Keratinocyte (primary cell): ENCODE measurements at regions not wholly inside any gene's neighbourhood (a gene's known extent, or its start where the extent isn't known, plus 50 kb on each side); places are given as distances from the start of the nearest gene placed in this dataset.

Experiments
- DNase-seq: peaks from one replicate; pipeline ENCODE4 v3.0.0-alpha.2; 2011; ENCODE audit warnings: low read depth, missing footprints, low spot score
- FAIRE-seq: peaks from 2 replicates; lab custom pipeline; 2011; peaks lifted over from hg19 to GRCh38; lab: Jason Lieb, UNC
- H2AFZ ChIP-seq: 2 replicates; pipeline ENCODE4 v1.6.0; 2012; ENCODE audit warnings: low read length, control low read depth, inconsistent platforms; ENCODE audit not compliant: control insufficient read depth
- H3K27ac ChIP-seq: 2 replicates; pipeline ENCODE4 v1.5.1; 2011; ENCODE audit warnings: low read length; ENCODE audit not compliant: control insufficient read depth, insufficient read depth
- H3K27me3 ChIP-seq: 3 replicates; pipeline ENCODE4 v1.6.0; 2011; ENCODE audit warnings: low read length; ENCODE audit not compliant: control insufficient read depth, insufficient read depth; ENCODE audit errors: extremely low read depth
- H3K36me3 ChIP-seq, 2 experiments: 2 replicates in 1 of 2; 3 replicates in 1 of 2; pipeline ENCODE4 v1.5.1; 2011; ENCODE audit warnings: low read length in 2 of 2, mild to moderate bottlenecking in 1 of 2; ENCODE audit not compliant: control insufficient read depth in 2 of 2, insufficient read depth in 2 of 2; ENCODE audit errors: extremely low read depth in 1 of 2
- H3K4me1 ChIP-seq: 3 replicates; pipeline ENCODE4 v1.5.1; 2011; ENCODE audit warnings: low read length; ENCODE audit not compliant: control insufficient read depth, insufficient read depth; ENCODE audit errors: extremely low read depth
- H3K4me2 ChIP-seq: 3 replicates; pipeline ENCODE4 v1.6.0; 2011; ENCODE audit warnings: low read depth, low read length; ENCODE audit not compliant: control insufficient read depth, insufficient read depth; ENCODE audit errors: extremely low read depth
- H3K4me3 ChIP-seq, 3 experiments: fragments of 200-600 bp in 1 of 3; sonication (generic) in 1 of 3; 2 replicates in 2 of 3; 3 replicates in 1 of 3; pipeline ENCODE4 v1.5.1; 2011 to 2016; ENCODE audit warnings: low read length in 3 of 3, mild to moderate bottlenecking in 3 of 3, control low read depth in 2 of 3, inconsistent platforms in 1 of 3, low read depth in 1 of 3, mixed read lengths in 1 of 3, mixed run types in 1 of 3, moderate library complexity in 1 of 3; ENCODE audit not compliant: control insufficient read depth in 2 of 3, insufficient read depth in 2 of 3; ENCODE audit errors: extremely low read depth in 1 of 3
- H3K79me2 ChIP-seq: 2 replicates; pipeline ENCODE4 v1.6.0; 2012; ENCODE audit warnings: low read length; ENCODE audit not compliant: control insufficient read depth, insufficient read depth
- H3K9ac ChIP-seq: 3 replicates; pipeline ENCODE4 v1.6.0; 2011; ENCODE audit warnings: low read length; ENCODE audit not compliant: control insufficient read depth, insufficient read depth; ENCODE audit errors: extremely low read depth
- H3K9me1 ChIP-seq: 3 replicates; pipeline ENCODE4 v1.6.0; 2011; ENCODE audit warnings: low read length; ENCODE audit not compliant: control insufficient read depth, insufficient read depth; ENCODE audit errors: extremely low read depth
- H3K9me3 ChIP-seq: 2 replicates; pipeline ENCODE4 v1.5.1; 2012; ENCODE audit warnings: low read depth, low read length; ENCODE audit not compliant: control insufficient read depth
- H4K20me1 ChIP-seq: 3 replicates; pipeline ENCODE4 v1.6.0; 2011; ENCODE audit warnings: low read length; ENCODE audit not compliant: control insufficient read depth, insufficient read depth; ENCODE audit errors: extremely low read depth
- EZH2 ChIP-seq: IDR thresholded peaks from one replicate; pipeline ENCODE4 v1.6.1; 2012; ENCODE audit warnings: inconsistent platforms, mild to moderate bottlenecking, low read length, moderate library complexity
- dilution Hi-C: fragments of 300-500 bp; cut with MboI; formaldehyde crosslinking; loops from one replicate; pipeline ENCODE4 v1.7.0; 2020; ENCODE audit warnings: low sequenced_read_pairs; ENCODE audit not compliant: extremely low pct_ligation_motif_present
- TF ChIP-seq, protein P1 (sequence below), 3 experiments: IDR thresholded peaks in 1 of 3; conservative IDR thresholded peaks in 1 of 3; optimal IDR thresholded peaks in 1 of 3; 2 replicates in 2 of 3; 3 replicates in 1 of 3; pipeline versions ENCODE3 to v1.5.1; 2011; ENCODE audit warnings: low read length in 3 of 3, mild to moderate bottlenecking in 3 of 3, moderate library complexity in 2 of 3, control low read depth in 1 of 3, inconsistent platforms in 1 of 3; ENCODE audit not compliant: insufficient read depth in 2 of 3; ENCODE audit errors: extremely low read depth in 1 of 3

DNA sequence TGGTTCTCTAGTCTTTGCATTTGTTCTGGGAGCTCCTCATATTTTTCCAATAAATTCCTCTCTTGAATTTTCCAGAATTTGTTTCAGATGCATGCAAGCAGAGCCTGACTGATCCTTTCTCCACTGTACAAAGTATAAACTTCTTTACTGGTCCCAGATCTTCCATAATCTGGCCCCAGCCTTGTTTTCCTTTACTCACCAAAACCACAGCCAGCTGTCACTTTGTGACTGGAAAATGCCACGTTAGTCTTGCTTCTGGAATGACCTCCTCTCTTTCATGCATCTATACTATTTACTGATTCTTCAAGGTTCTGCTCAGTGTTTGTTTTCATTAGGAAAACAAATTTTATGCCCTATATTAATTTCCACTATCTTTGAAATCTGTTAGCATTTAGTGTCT lies 60.4 kb upstream of the SPPL2A start:
- no peak overlapping the region for H3K4me2 ChIP-seq
- dilution Hi-C loops, result no loop called here
- no peak overlapping the region for H3K4me3 ChIP-seq
- no peaks in the 10 kb centered on the region for H3K36me3 ChIP-seq
- H3K9me1 ChIP-seq, result no peaks in the 10 kb centered on the region
- H2AFZ ChIP-seq, result no peak overlapping the region
- FAIRE-seq (no peak), DNase-seq (no peak)
- H3K4me1 ChIP-seq, result peaks cover 4% of the 10 kb centered on the region
- H4K20me1 ChIP-seq, result no peaks in the 10 kb centered on the region
- H3K79me2 ChIP-seq, result no peaks in the 10 kb centered on the region
- no peak overlapping the region for H3K27ac ChIP-seq
- TF ChIP-seq, protein P1, sequence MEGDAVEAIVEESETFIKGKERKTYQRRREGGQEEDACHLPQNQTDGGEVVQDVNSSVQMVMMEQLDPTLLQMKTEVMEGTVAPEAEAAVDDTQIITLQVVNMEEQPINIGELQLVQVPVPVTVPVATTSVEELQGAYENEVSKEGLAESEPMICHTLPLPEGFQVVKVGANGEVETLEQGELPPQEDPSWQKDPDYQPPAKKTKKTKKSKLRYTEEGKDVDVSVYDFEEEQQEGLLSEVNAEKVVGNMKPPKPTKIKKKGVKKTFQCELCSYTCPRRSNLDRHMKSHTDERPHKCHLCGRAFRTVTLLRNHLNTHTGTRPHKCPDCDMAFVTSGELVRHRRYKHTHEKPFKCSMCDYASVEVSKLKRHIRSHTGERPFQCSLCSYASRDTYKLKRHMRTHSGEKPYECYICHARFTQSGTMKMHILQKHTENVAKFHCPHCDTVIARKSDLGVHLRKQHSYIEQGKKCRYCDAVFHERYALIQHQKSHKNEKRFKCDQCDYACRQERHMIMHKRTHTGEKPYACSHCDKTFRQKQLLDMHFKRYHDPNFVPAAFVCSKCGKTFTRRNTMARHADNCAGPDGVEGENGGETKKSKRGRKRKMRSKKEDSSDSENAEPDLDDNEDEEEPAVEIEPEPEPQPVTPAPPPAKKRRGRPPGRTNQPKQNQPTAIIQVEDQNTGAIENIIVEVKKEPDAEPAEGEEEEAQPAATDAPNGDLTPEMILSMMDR (optimal IDR thresholded peaks at IDR 0.05 in 1 of 3, IDR thresholded peaks at IDR 0.05 in 1 of 3, conservative IDR thresholded peaks at IDR 0.05 in 1 of 3; ENCODE audit: extremely low read depth in 1 of 3, insufficient read depth in 2 of 3, low read length in 3 of 3), result no peak
- no peak for TF ChIP-seq EZH2
- no peaks in the 10 kb centered on the region for H3K9me3 ChIP-seq
- H3K27me3 ChIP-seq, result no peaks in the 10 kb centered on the region
- no peak overlapping the region for H3K9ac ChIP-seq

DNA sequence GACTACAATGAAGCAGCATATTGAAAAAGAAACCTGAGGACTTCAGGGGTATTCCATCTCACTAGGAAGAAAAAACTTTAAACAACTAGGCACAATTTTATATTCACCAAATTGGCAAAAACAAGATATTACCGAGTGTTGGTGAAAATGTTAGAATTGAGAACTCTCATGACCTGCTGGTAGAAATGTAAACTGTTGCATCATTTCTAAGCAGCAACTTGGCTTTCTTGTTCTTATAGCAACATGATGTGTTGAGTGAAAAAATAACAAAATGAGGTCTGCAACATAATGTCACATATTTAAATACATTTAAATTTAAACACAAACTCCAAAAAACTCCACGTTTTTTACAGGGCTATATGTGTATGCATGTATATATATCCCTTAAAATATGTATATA lies 59.0 kb upstream of the SPPL2A start:
- H3K27me3 ChIP-seq, result no peaks in the 10 kb centered on the region

More for the DNA sequence above, 59.0 kb upstream of the SPPL2A start:
- FAIRE-seq (no peak), DNase-seq (no peak)
- no peaks in the 10 kb centered on the region for H3K36me3 ChIP-seq
- H3K4me3 ChIP-seq, result no peak overlapping the region
- H3K4me2 ChIP-seq, result no peak overlapping the region
- H3K9ac ChIP-seq, result no peak overlapping the region
- peaks cover 4% of the 10 kb centered on the region for H3K4me1 ChIP-seq
- H3K27ac ChIP-seq, result no peak overlapping the region
- no peak overlapping the region for H2AFZ ChIP-seq
- H3K9me3 ChIP-seq, result no peaks in the 10 kb centered on the region
- dilution Hi-C loops, result no loop called here
- no peaks in the 10 kb centered on the region for H3K9me1 ChIP-seq
- no peak for TF ChIP-seq EZH2
- TF ChIP-seq, protein P1 (optimal IDR thresholded peaks at IDR 0.05 in 1 of 3, IDR thresholded peaks at IDR 0.05 in 1 of 3, conservative IDR thresholded peaks at IDR 0.05 in 1 of 3; ENCODE audit: extremely low read depth in 1 of 3, insufficient read depth in 2 of 3, low read length in 3 of 3), result no peak
- H3K79me2 ChIP-seq, result no peaks in the 10 kb centered on the region
- H4K20me1 ChIP-seq, result no peaks in the 10 kb centered on the region
